ENCODE measurements at regions not wholly inside any gene's neighbourhood (a gene's known extent, or its start where the extent isn't known, plus 50 kb on each side); places are given as distances from the start of the nearest gene placed in this dataset.

DNA sequence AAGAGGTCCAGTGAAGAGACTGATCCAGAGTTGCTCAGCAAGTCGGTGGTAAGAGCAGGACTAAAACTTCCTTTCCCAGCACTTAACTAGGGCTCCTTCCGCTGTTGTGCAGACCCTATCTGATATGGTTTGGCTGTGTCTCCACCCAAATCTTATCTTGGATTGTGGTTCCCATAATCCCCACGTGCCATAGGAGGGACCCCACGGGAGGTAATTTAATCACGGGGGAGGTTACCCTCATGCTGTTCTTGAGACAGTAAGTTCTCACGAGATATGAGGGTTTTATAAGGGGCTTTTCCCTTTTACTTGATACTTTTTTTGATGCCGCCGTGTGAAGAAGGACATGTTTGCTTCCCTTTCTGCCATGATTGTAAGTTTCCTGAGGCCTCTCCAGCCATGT is 221.9 kb upstream of the GLRA1 start:
- TF ChIP-seq, protein P1, sequence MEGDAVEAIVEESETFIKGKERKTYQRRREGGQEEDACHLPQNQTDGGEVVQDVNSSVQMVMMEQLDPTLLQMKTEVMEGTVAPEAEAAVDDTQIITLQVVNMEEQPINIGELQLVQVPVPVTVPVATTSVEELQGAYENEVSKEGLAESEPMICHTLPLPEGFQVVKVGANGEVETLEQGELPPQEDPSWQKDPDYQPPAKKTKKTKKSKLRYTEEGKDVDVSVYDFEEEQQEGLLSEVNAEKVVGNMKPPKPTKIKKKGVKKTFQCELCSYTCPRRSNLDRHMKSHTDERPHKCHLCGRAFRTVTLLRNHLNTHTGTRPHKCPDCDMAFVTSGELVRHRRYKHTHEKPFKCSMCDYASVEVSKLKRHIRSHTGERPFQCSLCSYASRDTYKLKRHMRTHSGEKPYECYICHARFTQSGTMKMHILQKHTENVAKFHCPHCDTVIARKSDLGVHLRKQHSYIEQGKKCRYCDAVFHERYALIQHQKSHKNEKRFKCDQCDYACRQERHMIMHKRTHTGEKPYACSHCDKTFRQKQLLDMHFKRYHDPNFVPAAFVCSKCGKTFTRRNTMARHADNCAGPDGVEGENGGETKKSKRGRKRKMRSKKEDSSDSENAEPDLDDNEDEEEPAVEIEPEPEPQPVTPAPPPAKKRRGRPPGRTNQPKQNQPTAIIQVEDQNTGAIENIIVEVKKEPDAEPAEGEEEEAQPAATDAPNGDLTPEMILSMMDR (IDR thresholded peaks at IDR 0.05; ENCODE audit: low read depth, low read length, missing input control), result no peak
- TF ChIP-seq GABPA (IDR thresholded peaks at IDR 0.05 in 1 of 2, conservative IDR thresholded peaks at IDR 0.05 in 1 of 2) (no peak), TAF1 (conservative IDR thresholded peaks at IDR 0.05) (no peak), MAX (IDR thresholded peaks at IDR 0.05) (no peak), FOXA1 (IDR thresholded peaks at IDR 0.05) (no peak), RAD21 (IDR thresholded peaks at IDR 0.05) (no peak), RXRA (IDR thresholded peaks at IDR 0.05) (no peak), REST (IDR thresholded peaks at IDR 0.05) (no peak), JUND (IDR thresholded peaks at IDR 0.05) (no peak), SP1 (IDR thresholded peaks at IDR 0.05) (no peak)
- TF ChIP-seq, protein P2, sequence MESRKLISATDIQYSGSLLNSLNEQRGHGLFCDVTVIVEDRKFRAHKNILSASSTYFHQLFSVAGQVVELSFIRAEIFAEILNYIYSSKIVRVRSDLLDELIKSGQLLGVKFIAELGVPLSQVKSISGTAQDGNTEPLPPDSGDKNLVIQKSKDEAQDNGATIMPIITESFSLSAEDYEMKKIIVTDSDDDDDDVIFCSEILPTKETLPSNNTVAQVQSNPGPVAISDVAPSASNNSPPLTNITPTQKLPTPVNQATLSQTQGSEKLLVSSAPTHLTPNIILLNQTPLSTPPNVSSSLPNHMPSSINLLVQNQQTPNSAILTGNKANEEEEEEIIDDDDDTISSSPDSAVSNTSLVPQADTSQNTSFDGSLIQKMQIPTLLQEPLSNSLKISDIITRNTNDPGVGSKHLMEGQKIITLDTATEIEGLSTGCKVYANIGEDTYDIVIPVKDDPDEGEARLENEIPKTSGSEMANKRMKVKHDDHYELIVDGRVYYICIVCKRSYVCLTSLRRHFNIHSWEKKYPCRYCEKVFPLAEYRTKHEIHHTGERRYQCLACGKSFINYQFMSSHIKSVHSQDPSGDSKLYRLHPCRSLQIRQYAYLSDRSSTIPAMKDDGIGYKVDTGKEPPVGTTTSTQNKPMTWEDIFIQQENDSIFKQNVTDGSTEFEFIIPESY (IDR thresholded peaks at IDR 0.05), result no peak

Measured in liver (tissue), 3 donors.